ENCODE measurements at regions not wholly inside any gene's neighbourhood (a gene's known extent, or its start where the extent isn't known, plus 50 kb on each side); places are given as distances from the start of the nearest gene placed in this dataset.

- no peak for DNase-seq (ENCODE audit: low read depth, low spot score)
- ChIA-PET POLR2A (no interaction called here), CTCF (interaction anchor here (0.7 kb wide), 1 partner anchor 149 kb away, joined by 3 read pairs; no protein-coding TSS in a partner anchor)
- Histone ChIP-seq H3K4me3 (ENCODE audit: low read depth, low read length) (no peak overlapping the region), H3K27ac (ENCODE audit: low read depth, low read length) (no peak overlapping the region), H3K9me3 (ENCODE audit: control insufficient read depth, insufficient read depth, low read length) (no peaks in the 10 kb centered on the region), H3K27me3 (ENCODE audit: control insufficient read depth, insufficient read depth, low read length) (peaks cover 2% of the 10 kb centered on the region)
- TF ChIP-seq, protein P1, sequence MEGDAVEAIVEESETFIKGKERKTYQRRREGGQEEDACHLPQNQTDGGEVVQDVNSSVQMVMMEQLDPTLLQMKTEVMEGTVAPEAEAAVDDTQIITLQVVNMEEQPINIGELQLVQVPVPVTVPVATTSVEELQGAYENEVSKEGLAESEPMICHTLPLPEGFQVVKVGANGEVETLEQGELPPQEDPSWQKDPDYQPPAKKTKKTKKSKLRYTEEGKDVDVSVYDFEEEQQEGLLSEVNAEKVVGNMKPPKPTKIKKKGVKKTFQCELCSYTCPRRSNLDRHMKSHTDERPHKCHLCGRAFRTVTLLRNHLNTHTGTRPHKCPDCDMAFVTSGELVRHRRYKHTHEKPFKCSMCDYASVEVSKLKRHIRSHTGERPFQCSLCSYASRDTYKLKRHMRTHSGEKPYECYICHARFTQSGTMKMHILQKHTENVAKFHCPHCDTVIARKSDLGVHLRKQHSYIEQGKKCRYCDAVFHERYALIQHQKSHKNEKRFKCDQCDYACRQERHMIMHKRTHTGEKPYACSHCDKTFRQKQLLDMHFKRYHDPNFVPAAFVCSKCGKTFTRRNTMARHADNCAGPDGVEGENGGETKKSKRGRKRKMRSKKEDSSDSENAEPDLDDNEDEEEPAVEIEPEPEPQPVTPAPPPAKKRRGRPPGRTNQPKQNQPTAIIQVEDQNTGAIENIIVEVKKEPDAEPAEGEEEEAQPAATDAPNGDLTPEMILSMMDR (IDR thresholded peaks at IDR 0.05; ENCODE audit: low read depth, low read length): no peak
Measured at GRCh38 chr16:26961459-26961858, 105.3 kb upstream of the C16orf82 start.

DNA sequence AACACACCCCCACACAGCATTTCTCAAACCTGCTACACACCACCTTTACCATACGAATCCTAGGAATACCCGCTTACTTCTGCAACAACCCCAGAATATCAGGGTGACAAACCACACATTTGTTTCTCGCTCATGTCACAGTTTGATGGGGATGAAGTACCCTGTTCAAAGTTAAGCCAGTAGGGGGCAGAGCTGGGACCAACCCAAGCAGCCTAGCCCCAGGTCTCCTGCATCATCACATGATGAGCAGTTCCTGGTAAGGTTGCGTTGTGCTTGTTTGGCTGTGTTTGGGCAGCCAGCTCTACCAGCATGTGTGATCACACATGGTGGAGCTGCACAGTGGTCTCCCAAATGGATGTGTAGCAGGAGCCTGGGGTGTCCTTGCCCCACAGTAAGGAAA, 103.6 kb upstream of the C16orf82 start:
- Histone ChIP-seq H3K4me3 (ENCODE audit: low read depth, low read length) (no peak overlapping the region), H3K9me3 (ENCODE audit: control insufficient read depth, insufficient read depth, low read length) (no peaks in the 10 kb centered on the region), H3K27me3 (ENCODE audit: control insufficient read depth, insufficient read depth, low read length) (no peaks in the 10 kb centered on the region), H3K27ac (ENCODE audit: low read depth, low read length) (no peak overlapping the region)
- ChIA-PET CTCF (interaction anchor here (1.2 to 2.1 kb wide), 2 partner anchors 11 to 147 kb away, joined by 4 to 18 read pairs; no protein-coding TSS in a partner anchor), POLR2A (no interaction called here)
- TF ChIP-seq, protein P1 (IDR thresholded peaks at IDR 0.05; ENCODE audit: low read depth, low read length): peak; percentile 44
- no peak for DNase-seq (ENCODE audit: low read depth, low spot score)

DNA sequence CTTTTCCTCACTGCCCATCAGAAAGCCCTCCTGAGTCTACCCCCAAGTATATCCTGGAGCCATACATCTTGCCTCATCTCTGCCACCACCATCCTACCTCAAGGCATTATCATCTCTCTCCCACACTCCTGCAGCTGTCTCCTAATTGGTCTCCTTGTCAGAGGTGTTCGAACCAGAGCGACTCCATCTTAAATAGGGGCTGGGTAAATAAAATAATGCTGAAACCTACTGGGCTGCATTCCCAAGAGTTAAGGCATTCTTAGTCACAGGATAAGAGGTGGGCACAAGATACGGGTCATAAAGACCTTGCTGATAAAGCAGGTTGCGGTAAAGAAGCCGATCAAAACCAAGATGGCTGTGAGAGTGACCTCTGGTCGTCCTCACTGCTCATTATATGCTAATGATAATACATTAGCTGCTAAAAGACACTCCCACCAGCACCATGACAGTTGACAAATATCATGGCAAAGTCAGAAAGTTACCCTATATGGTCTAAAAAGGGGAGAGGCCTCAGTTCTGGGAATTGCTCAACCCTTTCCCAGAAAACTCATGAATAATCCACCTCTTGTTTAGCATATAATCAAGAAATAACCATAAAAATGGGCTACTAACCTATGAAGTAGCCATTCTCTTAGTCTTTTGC, 97.0 kb upstream of the C16orf82 start:
- Histone ChIP-seq H3K27me3 (ENCODE audit: control insufficient read depth, insufficient read depth, low read length) (no peaks in the 10 kb centered on the region), H3K9me3 (ENCODE audit: control insufficient read depth, insufficient read depth, low read length) (no peaks in the 10 kb centered on the region), H3K27ac (ENCODE audit: low read depth, low read length) (no peak overlapping the region), H3K4me3 (ENCODE audit: low read depth, low read length) (no peak overlapping the region)
- POLR2A ChIA-PET: no interaction called here
- no peak for DNase-seq (ENCODE audit: low read depth, low spot score)
- CTCF ChIA-PET: no interaction called here
- TF ChIP-seq, protein P1 (IDR thresholded peaks at IDR 0.05; ENCODE audit: low read depth, low read length): no peak

DNA sequence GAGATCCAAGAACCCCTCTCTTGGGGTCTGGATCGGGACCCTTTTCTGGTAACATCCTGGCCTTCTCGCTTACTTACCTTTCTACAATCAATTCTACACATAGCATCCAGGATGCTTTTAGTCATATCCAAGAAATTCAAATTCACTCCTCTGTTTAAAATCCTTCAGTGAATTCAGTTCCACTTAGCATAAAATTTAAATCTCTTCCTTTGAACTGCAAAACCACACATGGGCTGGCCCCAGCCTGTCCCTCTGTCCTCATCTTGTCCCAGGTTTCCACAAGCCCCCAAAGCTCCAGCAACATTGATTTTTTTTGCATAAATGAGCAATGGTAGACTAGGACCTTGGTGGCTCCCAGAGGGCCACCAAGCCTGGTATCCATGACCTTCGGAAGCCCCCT, 96.4 kb upstream of the C16orf82 start:
- H3K27me3 ChIP-seq (ENCODE audit: control insufficient read depth, insufficient read depth, low read length): no peaks in the 10 kb centered on the region
- TF ChIP-seq, protein P1 (IDR thresholded peaks at IDR 0.05; ENCODE audit: low read depth, low read length): no peak
- H3K27ac ChIP-seq (ENCODE audit: low read depth, low read length): no peak overlapping the region
- POLR2A ChIA-PET: no interaction called here
- H3K9me3 ChIP-seq (ENCODE audit: control insufficient read depth, insufficient read depth, low read length): no peaks in the 10 kb centered on the region
- DNase-seq (ENCODE audit: low read depth, low spot score): no peak
- no peak overlapping the region for H3K4me3 ChIP-seq (ENCODE audit: low read depth, low read length)
- CTCF ChIA-PET: no interaction called here

DNA sequence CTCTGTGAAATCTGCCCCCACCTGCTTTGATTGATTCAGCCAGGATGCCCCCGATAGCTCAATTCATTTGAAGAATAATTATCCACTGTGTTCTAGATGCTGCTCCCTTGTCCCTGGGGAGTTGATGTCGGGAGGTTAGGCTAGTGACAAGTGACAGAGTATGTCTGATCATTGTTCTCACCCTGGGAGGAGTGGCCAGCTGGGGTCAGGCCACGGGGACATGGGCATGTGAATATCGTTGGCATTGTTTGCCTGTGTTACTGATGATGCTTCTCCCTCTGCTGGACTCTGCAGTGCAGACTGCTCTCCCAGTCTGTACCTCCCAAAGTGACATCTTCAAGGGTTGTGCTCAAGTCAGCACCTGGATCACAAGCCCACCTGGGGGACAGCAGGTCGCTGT, 89.9 kb upstream of the C16orf82 start:
- TF ChIP-seq, protein P1 (IDR thresholded peaks at IDR 0.05; ENCODE audit: low read depth, low read length): no peak
- H3K27me3 ChIP-seq (ENCODE audit: control insufficient read depth, insufficient read depth, low read length): no peaks in the 10 kb centered on the region
- H3K9me3 ChIP-seq (ENCODE audit: control insufficient read depth, insufficient read depth, low read length): no peaks in the 10 kb centered on the region
- ChIA-PET POLR2A (no interaction called here), CTCF (interaction anchor here (0.8 kb wide), 1 partner anchor 133 kb away, joined by 3 read pairs; no protein-coding TSS in a partner anchor)
- no peak for DNase-seq (ENCODE audit: low read depth, low spot score)
- H3K27ac ChIP-seq (ENCODE audit: low read depth, low read length): no peak overlapping the region
- H3K4me3 ChIP-seq (ENCODE audit: low read depth, low read length): no peak overlapping the region
